CD8-positive, alpha-beta memory T cell (primary cell): ENCODE measurements at regions not wholly inside any gene's neighbourhood (a gene's known extent, or its start where the extent isn't known, plus 50 kb on each side); places are given as distances from the start of the nearest gene placed in this dataset.

ENCODE experiments used
- CTCF ChIA-PET: fragments of 350-600 bp; sonication (Branson Sonifier 250); formaldehyde crosslinking; loops from one replicate; lab custom pipeline; 2021; ENCODE audit warnings: antibody characterized with exemption; lab: Charles Lee
- POLR2A ChIA-PET: fragments of 350-600 bp; sonication (Branson Sonifier 250); formaldehyde crosslinking; loops from one replicate; lab custom pipeline; 2021; ENCODE audit warnings: antibody characterized with exemption; lab: Charles Lee
- DNase-seq, 5 donors: peaks; one replicate each; pipeline versions ENCODE4 v3.0.0 to v3.0.0-alpha.2; 2020 to 2022; ENCODE audit warnings: mixed read lengths in 1 of 5
- H3K27ac ChIP-seq: one replicate; pipeline ENCODE4 v1.7.0; 2013; ENCODE audit warnings: low read depth, mild to moderate bottlenecking, low read length, moderate library complexity
- H3K27me3 ChIP-seq: 2 replicates; pipeline ENCODE4 v1.7.0; 2013; ENCODE audit warnings: low read length, mild to moderate bottlenecking; ENCODE audit not compliant: insufficient read depth, poor library complexity, severe bottlenecking
- H3K36me3 ChIP-seq: 2 replicates; pipeline ENCODE4 v1.7.0; 2013; ENCODE audit warnings: mild to moderate bottlenecking, low read length, moderate library complexity; ENCODE audit not compliant: insufficient read depth
- H3K4me1 ChIP-seq: 2 replicates; pipeline ENCODE4 v1.7.0; 2013; ENCODE audit warnings: mild to moderate bottlenecking, low read length, moderate library complexity; ENCODE audit not compliant: insufficient read depth
- H3K4me3 ChIP-seq: 2 replicates; pipeline ENCODE4 v1.7.0; 2013; ENCODE audit warnings: mild to moderate bottlenecking, low read length
- H3K9me3 ChIP-seq: 2 replicates; pipeline ENCODE4 v1.7.0; 2013; ENCODE audit warnings: mild to moderate bottlenecking, low read length
- H3K27ac Mint-ChIP-seq, 8 donors: one replicate each; pipeline ENCODE4 v1.8.0; 2020 to 2021; ENCODE audit warnings: mixed read lengths in 8 of 8, mild to moderate bottlenecking in 6 of 8, inconsistent platforms in 3 of 8, moderate library complexity in 3 of 8
- H3K27me3 Mint-ChIP-seq, 2 donors: one replicate each; pipeline ENCODE4 v1.8.0; 2020 to 2021; ENCODE audit warnings: mixed read lengths in 2 of 2, mild to moderate bottlenecking in 1 of 2, moderate library complexity in 1 of 2
- H3K36me3 Mint-ChIP-seq, 3 donors: one replicate each; pipeline ENCODE4 v1.8.0; 2020 to 2021; ENCODE audit warnings: mixed read lengths in 3 of 3, inconsistent platforms in 1 of 3, mild to moderate bottlenecking in 1 of 3
- H3K4me1 Mint-ChIP-seq, 3 donors: one replicate each; pipeline ENCODE4 v1.8.0; 2020 to 2021; ENCODE audit warnings: mixed read lengths in 3 of 3, inconsistent platforms in 1 of 3, mild to moderate bottlenecking in 1 of 3
- H3K4me3 Mint-ChIP-seq, 7 donors: one replicate each; pipeline ENCODE4 v1.8.0; 2020 to 2021; ENCODE audit warnings: mixed read lengths in 7 of 7, mild to moderate bottlenecking in 6 of 7, moderate library complexity in 4 of 7, inconsistent platforms in 2 of 7
- H3K9me3 Mint-ChIP-seq, 5 donors: one replicate each; pipeline ENCODE4 v1.8.0; 2020 to 2022; ENCODE audit warnings: mixed read lengths in 5 of 5, mild to moderate bottlenecking in 3 of 5, moderate library complexity in 2 of 5, inconsistent platforms in 1 of 5

- Histone ChIP-seq H3K9me3 (no peaks in the 10 kb centered on the region), H3K27ac (no peak overlapping the region)
Observed at GRCh38 chr6:122323361-122323760, 76.1 kb upstream of the HSF2 start.

GRCh38 chr6:122330315-122330714 lies 69.1 kb upstream of the HSF2 start:
- Histone ChIP-seq H3K9me3 (no peaks in the 10 kb centered on the region), H3K4me3 (no peak overlapping the region), H3K27me3 (no peaks in the 10 kb centered on the region), H3K4me1 (no peaks in the 10 kb centered on the region), H3K36me3 (no peaks in the 10 kb centered on the region), H3K27ac (no peak overlapping the region)
- peaks cover 0 to 6% (median 0%) of the 10 kb centered on the region in 5 donors for H3K9me3 Mint-ChIP-seq
- no peak overlapping the region for H3K4me3 Mint-ChIP-seq
- H3K36me3 Mint-ChIP-seq: no peaks in the 10 kb centered on the region
- no peaks in the 10 kb centered on the region for H3K4me1 Mint-ChIP-seq
- ChIA-PET CTCF (no interaction called here), POLR2A (no interaction called here)
- H3K27me3 Mint-ChIP-seq: peaks cover 0 to 13% of the 10 kb centered on the region in 2 donors
- no peak overlapping the region for H3K27ac Mint-ChIP-seq
- DNase-seq: no peak

More at GRCh38 chr6:122323361-122323760, 76.1 kb upstream of the HSF2 start:
- ChIA-PET POLR2A (no interaction called here), CTCF (interaction anchor here (0.8 kb wide), 1 partner anchor 168 kb away, joined by 3 read pairs; no protein-coding TSS in a partner anchor)
- Histone ChIP-seq H3K4me3 (peak overlapping the region; percentile 58), H3K4me1 (no peaks in the 10 kb centered on the region), H3K36me3 (no peaks in the 10 kb centered on the region), H3K27me3 (no peaks in the 10 kb centered on the region)
- Mint-ChIP-seq H3K4me1 (peaks cover 16 to 20% (median 20%) of the 10 kb centered on the region in 3 donors), H3K4me3 (peak overlapping the region; percentile 85 to 93 (median 88)), H3K36me3 (no peaks in the 10 kb centered on the region), H3K27ac (peak overlapping the region in 6 of 8 donors; percentile 23 to 88 (median 82)), H3K27me3 (peaks cover 0 to 1% of the 10 kb centered on the region in 2 donors), H3K9me3 (peaks cover 0 to 6% (median 0%) of the 10 kb centered on the region in 5 donors)
- DNase-seq: no peak

GRCh38 chr6:122337645-122338044 lies 61.8 kb upstream of the HSF2 start:
- no peaks in the 10 kb centered on the region for H3K36me3 ChIP-seq
- no peak overlapping the region for H3K4me3 Mint-ChIP-seq
- H3K4me1 ChIP-seq: no peaks in the 10 kb centered on the region
- no peak overlapping the region for H3K27ac Mint-ChIP-seq
- H3K27me3 Mint-ChIP-seq: peaks cover 3 to 14% of the 10 kb centered on the region in 2 donors
- H3K4me3 ChIP-seq: no peak overlapping the region
- ChIA-PET POLR2A (no interaction called here), CTCF (no interaction called here)
- no peaks in the 10 kb centered on the region for H3K9me3 ChIP-seq
- H3K36me3 Mint-ChIP-seq: no peaks in the 10 kb centered on the region
- H3K27ac ChIP-seq: no peak overlapping the region
- no peak for DNase-seq
- H3K9me3 Mint-ChIP-seq: no peaks in the 10 kb centered on the region
- no peaks in the 10 kb centered on the region for H3K27me3 ChIP-seq
- no peaks in the 10 kb centered on the region for H3K4me1 Mint-ChIP-seq

- ChIA-PET POLR2A (no interaction called here), CTCF (no interaction called here)
- Mint-ChIP-seq H3K4me3 (no peak overlapping the region), H3K36me3 (no peaks in the 10 kb centered on the region), H3K27me3 (peaks cover 7 to 25% of the 10 kb centered on the region in 2 donors), H3K27ac (no peak overlapping the region), H3K4me1 (no peaks in the 10 kb centered on the region), H3K9me3 (no peaks in the 10 kb centered on the region)
- Histone ChIP-seq H3K4me1 (no peaks in the 10 kb centered on the region), H3K9me3 (no peaks in the 10 kb centered on the region), H3K27ac (no peak overlapping the region), H3K36me3 (no peaks in the 10 kb centered on the region), H3K4me3 (no peak overlapping the region), H3K27me3 (no peaks in the 10 kb centered on the region)
- no peak for DNase-seq
Observed at GRCh38 chr6:122339661-122340060, 59.8 kb upstream of the HSF2 start.

GRCh38 chr6:122347280-122347679 lies 52.2 kb upstream of the HSF2 start:
- no peak overlapping the region for H3K27ac ChIP-seq
- ChIA-PET POLR2A (no interaction called here), CTCF (no interaction called here)
- Mint-ChIP-seq H3K27ac (no peak overlapping the region), H3K4me3 (no peak overlapping the region), H3K4me1 (no peaks in the 10 kb centered on the region), H3K27me3 (peaks cover 5 to 30% of the 10 kb centered on the region in 2 donors), H3K9me3 (no peaks in the 10 kb centered on the region), H3K36me3 (no peaks in the 10 kb centered on the region)
- H3K27me3 ChIP-seq: no peaks in the 10 kb centered on the region
- no peak for DNase-seq
- H3K4me1 ChIP-seq: no peaks in the 10 kb centered on the region
- no peaks in the 10 kb centered on the region for H3K36me3 ChIP-seq
- H3K4me3 ChIP-seq: no peak overlapping the region
- H3K9me3 ChIP-seq: no peaks in the 10 kb centered on the region

GRCh38 chr6:122347751-122348150 lies 51.7 kb upstream of the HSF2 start:
- no peak for DNase-seq
- CTCF ChIA-PET: no interaction called here
- Histone ChIP-seq H3K4me1 (no peaks in the 10 kb centered on the region), H3K4me3 (no peak overlapping the region), H3K27me3 (no peaks in the 10 kb centered on the region), H3K9me3 (no peaks in the 10 kb centered on the region), H3K27ac (no peak overlapping the region), H3K36me3 (no peaks in the 10 kb centered on the region)
- POLR2A ChIA-PET: no interaction called here
- Mint-ChIP-seq H3K27ac (no peak overlapping the region), H3K36me3 (no peaks in the 10 kb centered on the region), H3K9me3 (no peaks in the 10 kb centered on the region), H3K4me3 (no peak overlapping the region), H3K4me1 (no peaks in the 10 kb centered on the region), H3K27me3 (peaks cover 5 to 30% of the 10 kb centered on the region in 2 donors)
